Sigmoid colon (tissue), 4 donors: ENCODE measurements at regions not wholly inside any gene's neighbourhood (a gene's known extent, or its start where the extent isn't known, plus 50 kb on each side); places are given as distances from the start of the nearest gene placed in this dataset.

Source experiments
- POLR2A ChIP-seq, 2 donors: fragments of 450-650 bp; IDR thresholded peaks; one replicate each; pipeline ENCODE4 v1.6.1; 2016; ENCODE audit warnings: antibody characterized with exemption in 2 of 2, mild to moderate bottlenecking in 2 of 2, moderate library complexity in 2 of 2
- POLR2AphosphoS5 ChIP-seq, 4 donors: sonication (generic); formaldehyde crosslinking; IDR thresholded peaks; one replicate each; pipeline ENCODE4 v1.6.1; 2017; ENCODE audit warnings: antibody characterized with exemption in 4 of 4

- TF ChIP-seq POLR2AphosphoS5 (IDR thresholded peaks at IDR 0.05) (no peak), POLR2A (IDR thresholded peaks at IDR 0.05) (no peak)
Observed at GRCh38 chr3:28947751-28948150, 333.1 kb upstream of the RBMS3 start.
